Thyroid gland (tissue), 4 donors: ENCODE measurements at regions not wholly inside any gene's neighbourhood (a gene's known extent, or its start where the extent isn't known, plus 50 kb on each side); places are given as distances from the start of the nearest gene placed in this dataset.

Source experiments
- POLR2A ChIP-seq, 2 donors: fragments of 450-650 bp; IDR thresholded peaks; one replicate each; pipeline ENCODE4 v1.6.1; 2017; ENCODE audit warnings: antibody characterized with exemption in 2 of 2, mild to moderate bottlenecking in 2 of 2, moderate library complexity in 1 of 2
- TF ChIP-seq, protein P1 (sequence below), 6 experiments: fragments of 200-600 bp in 3 of 6; fragments of 450-650 bp in 3 of 6; sonication (generic) in 3 of 6; IDR thresholded peaks; one replicate each; pipeline ENCODE4 v1.5.1; 2016 to 2019; ENCODE audit warnings: antibody characterized with exemption in 6 of 6, mild to moderate bottlenecking in 2 of 6, inconsistent platforms in 1 of 6, moderate library complexity in 1 of 6

DNA sequence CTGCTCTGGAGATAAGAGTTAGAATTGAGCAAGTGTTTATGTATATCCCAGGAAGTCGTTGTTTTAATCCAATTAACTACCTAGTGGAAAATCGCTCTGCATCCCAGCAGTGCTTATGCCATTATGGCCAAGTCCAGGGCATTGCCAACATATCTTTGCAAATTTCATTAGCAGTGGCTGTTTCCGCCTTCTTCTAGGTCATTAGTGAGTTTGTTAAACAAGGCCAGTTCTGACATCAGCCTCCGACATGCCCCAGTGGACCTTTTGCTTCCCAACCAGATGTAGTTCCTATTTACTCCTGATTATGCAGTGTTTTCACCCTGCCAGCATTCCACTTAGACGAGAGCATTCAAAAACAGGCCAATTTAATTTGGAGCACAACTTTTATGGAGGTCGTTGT is 106.8 kb upstream of the FAM78B start:
- no peak for TF ChIP-seq POLR2A (IDR thresholded peaks at IDR 0.05)
- TF ChIP-seq, protein P1, sequence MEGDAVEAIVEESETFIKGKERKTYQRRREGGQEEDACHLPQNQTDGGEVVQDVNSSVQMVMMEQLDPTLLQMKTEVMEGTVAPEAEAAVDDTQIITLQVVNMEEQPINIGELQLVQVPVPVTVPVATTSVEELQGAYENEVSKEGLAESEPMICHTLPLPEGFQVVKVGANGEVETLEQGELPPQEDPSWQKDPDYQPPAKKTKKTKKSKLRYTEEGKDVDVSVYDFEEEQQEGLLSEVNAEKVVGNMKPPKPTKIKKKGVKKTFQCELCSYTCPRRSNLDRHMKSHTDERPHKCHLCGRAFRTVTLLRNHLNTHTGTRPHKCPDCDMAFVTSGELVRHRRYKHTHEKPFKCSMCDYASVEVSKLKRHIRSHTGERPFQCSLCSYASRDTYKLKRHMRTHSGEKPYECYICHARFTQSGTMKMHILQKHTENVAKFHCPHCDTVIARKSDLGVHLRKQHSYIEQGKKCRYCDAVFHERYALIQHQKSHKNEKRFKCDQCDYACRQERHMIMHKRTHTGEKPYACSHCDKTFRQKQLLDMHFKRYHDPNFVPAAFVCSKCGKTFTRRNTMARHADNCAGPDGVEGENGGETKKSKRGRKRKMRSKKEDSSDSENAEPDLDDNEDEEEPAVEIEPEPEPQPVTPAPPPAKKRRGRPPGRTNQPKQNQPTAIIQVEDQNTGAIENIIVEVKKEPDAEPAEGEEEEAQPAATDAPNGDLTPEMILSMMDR (IDR thresholded peaks at IDR 0.05) = no peak
